NB4 (cell line): ENCODE measurements at regions not wholly inside any gene's neighbourhood (a gene's known extent, or its start where the extent isn't known, plus 50 kb on each side); places are given as distances from the start of the nearest gene placed in this dataset.

ENCODE experiments used
- DNase-seq: peaks from one replicate; pipeline ENCODE4 v3.0.0; 2010; ENCODE audit warnings: low read depth
- H3K4me3 ChIP-seq: one replicate; pipeline ENCODE4 v1.5.1; 2011; ENCODE audit warnings: mild to moderate bottlenecking, low read depth, low read length, moderate library complexity
- CTCF ChIP-seq: IDR thresholded peaks from one replicate; pipeline ENCODE4 v1.5.1; 2012; ENCODE audit warnings: low read depth, low read length
- MAX ChIP-seq: IDR thresholded peaks from 2 replicates; pipeline ENCODE4 v1.6.1; 2011; ENCODE audit warnings: low read depth, low read length
- MYC ChIP-seq: IDR thresholded peaks from 2 replicates; pipeline ENCODE4 v1.6.1; 2011; ENCODE audit warnings: low read depth, low read length
- POLR2A ChIP-seq: IDR thresholded peaks from 2 replicates; pipeline ENCODE4 v1.6.1; 2011; ENCODE audit warnings: mild to moderate bottlenecking; ENCODE audit not compliant: insufficient read length; ENCODE audit errors: extremely low read depth

GRCh38 chr10:130898381-130898780 is 413.1 kb downstream of the TCERG1L start:
- DNase-seq, result no peak
- no peak overlapping the region for H3K4me3 ChIP-seq
- TF ChIP-seq POLR2A, result no peak
- TF ChIP-seq CTCF, result no peak
- TF ChIP-seq MYC, result no peak
- no peak for TF ChIP-seq MAX

DNA sequence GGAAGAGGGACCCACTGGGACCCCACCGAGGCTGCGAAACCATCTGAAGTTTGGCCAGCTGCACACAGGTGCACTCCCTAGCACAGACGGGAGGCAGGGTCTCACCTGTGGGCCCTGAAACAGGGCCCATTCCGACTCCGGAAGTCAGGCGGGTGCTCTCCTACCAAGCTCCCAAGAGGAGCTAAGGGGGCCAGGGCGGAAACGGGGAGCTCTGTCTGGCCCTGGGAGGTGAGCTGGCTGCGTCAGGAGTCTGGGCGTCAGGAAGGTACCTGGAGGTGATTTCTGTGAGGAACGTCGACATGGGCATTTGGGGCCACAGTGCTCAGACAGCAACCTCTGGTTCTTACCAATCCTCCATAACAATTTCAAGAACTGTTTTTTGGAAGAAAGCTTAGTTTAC is 411.7 kb downstream of the TCERG1L start:
- TF ChIP-seq POLR2A (no peak), CTCF (no peak), MAX (no peak), MYC (no peak)
- DNase-seq, result no peak
- H3K4me3 ChIP-seq, result no peak overlapping the region

DNA sequence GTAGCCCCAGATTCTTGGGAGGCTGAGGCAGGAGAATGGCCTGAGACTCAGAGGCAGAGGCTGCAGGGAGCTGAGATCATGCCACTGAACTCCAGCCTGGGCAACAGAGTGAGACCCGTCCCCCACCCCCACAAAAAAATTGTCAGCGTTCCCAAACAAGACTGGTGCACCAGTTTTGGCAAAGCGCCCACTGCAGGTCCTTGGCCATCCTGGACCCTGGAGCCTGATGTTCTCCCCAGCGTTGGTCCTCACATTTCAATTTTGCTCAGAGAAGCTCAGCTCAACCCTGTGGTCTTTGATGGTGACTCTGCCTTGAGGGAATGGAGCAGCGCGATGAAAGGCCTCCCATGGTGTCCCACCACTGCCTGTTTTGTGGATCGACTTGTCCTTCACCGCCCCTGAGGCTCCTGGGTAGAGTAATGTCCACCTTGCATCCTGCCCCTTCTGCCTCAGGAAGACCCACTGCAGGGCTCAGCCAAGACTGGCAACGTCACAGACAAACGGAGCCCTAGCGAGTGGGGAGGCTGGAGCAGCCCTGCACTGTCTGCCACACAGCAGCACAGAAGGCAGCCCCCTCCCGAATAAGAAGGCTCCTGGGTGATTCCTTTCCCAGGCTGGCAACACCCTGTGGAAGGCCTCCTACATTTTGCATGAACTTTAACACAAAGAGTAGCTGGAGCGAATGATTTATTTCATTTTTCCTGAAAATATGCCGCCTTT is 410.9 kb downstream of the TCERG1L start:
- H3K4me3 ChIP-seq, result no peak overlapping the region
- TF ChIP-seq MYC (no peak), MAX (no peak), CTCF (no peak), POLR2A (no peak)
- DNase-seq, result no peak

GRCh38 chr10:130901311-130902165 is 410.0 kb downstream of the TCERG1L start:
- TF ChIP-seq POLR2A (no peak), CTCF (no peak), MAX (no peak), MYC (no peak)
- H3K4me3 ChIP-seq, result no peak overlapping the region
- DNase-seq, result no peak

DNA sequence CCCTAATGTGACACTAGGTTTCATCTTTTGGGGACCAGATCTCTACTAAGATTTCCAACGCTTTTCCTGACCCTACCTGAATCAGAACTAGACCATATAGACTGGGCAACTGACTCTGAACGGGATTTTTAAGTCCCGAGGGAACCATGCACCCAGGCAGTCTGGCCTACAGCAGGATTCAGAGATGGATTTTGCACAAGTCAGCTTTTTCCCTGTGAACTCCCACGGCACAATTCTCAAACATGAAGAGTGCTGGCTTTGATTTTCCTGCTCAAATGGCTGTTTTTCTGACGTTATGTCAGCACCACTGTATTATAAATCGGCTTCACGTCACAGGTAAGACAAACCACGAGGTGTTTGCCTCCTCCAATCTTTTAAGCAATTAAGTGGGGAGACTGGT is 409.1 kb downstream of the TCERG1L start:
- TF ChIP-seq CTCF, result no peak
- no peak for TF ChIP-seq MAX
- TF ChIP-seq POLR2A, result no peak
- TF ChIP-seq MYC, result no peak
- no peak for DNase-seq
- no peak overlapping the region for H3K4me3 ChIP-seq
